ENCODE measurements at regions not wholly inside any gene's neighbourhood (a gene's known extent, or its start where the extent isn't known, plus 50 kb on each side); places are given as distances from the start of the nearest gene placed in this dataset.

- TF ChIP-seq POLR2A (IDR thresholded peaks at IDR 0.05) (no peak), CTCF (IDR thresholded peaks at IDR 0.05) (no peak)
These were observed 232.8 kb upstream of the PTGER4 start for GRCh38 chr5:40446910-40447309.

Data from heart left ventricle (tissue), 13 donors.